Limb (tissue), 2 donors: ENCODE measurements at regions not wholly inside any gene's neighbourhood (a gene's known extent, or its start where the extent isn't known, plus 50 kb on each side); places are given as distances from the start of the nearest gene placed in this dataset.
"Not testable (repeated sequence)": the region's sequence is repeated elsewhere in the genome, so short reads cannot be mapped to it uniquely, and the experiment has no call there.

Experiments
- DNase-seq, 2 donors: peaks; one replicate each; pipeline ENCODE4 v3.0.0-alpha.2; 2016; ENCODE audit errors: extremely low spot score in 2 of 2

DNA sequence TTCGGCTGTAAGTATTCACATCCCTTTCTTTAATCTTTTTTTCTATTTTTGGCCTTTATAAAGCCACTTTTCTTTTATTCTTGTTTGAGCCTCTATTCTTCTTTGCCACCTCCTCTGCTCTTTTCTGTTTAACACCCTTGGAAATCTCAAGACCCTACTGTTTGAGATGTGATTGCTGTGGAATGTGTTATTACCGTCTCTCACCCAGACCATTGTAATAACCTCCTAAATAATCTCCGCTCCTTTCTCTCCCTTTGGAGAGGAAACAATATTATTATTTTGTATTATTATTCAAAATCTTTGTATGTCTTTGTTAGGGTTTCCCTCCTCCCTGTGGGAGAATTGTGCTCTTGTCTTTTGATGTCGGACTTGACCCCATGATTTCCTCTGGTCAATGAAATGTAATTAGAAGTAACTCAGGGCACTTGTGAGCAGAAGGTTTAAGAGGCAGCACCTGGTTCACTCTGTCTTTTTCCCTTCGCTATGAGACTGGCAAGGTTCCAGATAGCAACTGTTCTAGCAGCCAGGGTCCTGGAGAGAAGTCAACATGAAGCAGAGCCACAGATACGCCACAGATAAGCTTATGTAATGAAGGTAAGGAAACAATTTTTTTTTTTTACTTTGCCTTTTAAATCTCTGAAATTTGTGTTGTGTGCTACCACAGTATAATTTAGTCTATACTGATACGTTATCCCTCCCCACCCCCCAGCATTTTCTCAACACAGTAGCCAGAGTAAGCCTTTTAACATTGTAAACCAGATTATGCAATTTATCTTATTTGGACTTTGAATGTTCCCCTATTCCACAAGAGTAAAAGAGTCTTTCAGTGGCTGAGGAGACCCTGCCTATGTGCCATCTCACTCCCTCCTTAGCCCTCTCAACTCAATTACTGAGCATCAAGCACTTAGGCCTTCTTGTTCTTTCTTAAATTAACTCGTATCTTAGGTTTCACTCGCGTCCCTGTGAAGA lies 601.2 kb upstream of the ZNF804A start:
- DNase-seq = peak in 1 of 2 donors; percentile 63

DNA sequence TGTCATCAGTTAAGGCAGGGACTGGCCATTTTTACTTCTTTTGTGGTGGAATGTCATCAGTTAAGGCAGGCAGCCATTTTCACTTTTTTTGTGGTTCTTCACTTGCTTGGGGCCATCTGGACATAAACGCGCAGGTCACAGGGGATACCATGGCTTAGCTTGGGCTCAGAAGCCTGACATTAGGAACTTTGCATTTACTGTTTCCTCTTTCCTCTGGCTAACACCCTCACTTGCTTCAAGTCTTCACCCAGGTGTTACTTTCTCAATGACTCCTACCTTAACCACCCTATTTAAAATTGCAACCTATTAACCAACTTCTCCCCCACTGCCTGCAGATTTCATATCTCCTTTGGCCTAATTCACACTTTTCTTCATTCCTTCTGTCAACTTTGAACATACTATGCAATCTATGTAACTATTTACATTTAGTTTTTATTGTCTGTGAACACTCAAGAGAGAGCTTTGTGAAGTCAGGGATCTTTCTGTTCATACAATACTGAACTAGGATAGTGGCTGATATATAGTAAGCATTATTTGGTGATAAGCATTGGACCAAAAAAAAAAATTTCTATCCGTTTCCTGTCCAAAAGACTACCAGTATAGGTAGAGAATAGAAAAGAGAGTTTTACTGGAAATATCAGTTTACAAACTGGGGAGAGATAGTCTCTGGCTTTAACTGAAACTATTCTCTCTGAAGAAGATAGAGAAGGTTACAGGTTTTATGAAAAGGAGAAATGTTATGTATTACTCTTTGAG lies 600.1 kb upstream of the ZNF804A start:
- DNase-seq = no peak

DNA sequence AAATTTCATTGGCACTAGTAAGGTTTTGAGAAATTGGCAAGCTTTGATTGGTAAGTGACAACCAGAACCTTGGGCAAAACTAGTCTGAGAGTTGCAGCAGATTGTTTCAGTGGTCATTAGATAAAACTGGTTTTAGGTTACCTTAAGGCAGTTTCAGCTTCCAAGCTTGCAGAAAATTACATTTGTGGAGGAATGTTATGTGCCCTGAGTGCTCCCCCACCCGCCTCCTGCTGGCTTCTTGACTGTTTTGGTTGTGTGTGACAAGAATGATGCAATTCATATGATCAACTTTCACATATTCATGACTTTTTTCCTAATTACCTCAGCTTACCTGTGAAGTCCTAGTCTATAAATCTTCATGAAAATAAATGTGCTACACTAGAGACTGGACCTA lies 599.5 kb upstream of the ZNF804A start:
- no peak for DNase-seq

DNA sequence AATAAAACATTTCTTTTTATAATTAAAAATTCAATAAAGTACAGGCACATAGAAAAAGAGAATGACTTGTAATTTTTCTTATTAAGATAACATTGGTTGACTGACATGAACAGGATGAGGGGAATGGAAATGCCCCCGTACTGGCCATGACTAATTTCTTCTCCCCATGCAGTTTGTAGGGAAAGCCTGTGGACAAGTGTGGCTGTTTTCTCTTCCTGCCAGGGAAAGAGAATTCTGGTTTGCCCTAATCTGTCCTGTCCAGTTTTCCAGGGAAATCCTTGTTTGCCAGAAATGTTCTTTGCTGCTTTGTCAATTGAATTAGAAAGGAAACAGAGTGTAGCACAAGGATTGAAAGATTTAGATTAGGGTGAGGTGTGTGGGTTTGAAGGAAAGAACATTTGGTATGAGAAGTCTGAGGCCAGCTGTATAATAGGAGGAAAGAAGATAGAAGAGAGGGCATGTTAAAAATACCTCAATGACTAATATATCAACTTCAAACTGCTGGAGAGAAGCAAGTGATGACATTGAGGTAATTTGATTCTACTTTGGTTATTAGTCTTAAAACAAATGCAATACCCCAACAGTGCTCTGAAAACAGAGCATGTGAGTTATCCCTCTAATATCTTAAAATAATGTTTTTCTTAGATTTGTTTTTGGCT lies 593.9 kb upstream of the ZNF804A start:
- DNase-seq = peak in 1 of 2 donors; percentile 18

DNA sequence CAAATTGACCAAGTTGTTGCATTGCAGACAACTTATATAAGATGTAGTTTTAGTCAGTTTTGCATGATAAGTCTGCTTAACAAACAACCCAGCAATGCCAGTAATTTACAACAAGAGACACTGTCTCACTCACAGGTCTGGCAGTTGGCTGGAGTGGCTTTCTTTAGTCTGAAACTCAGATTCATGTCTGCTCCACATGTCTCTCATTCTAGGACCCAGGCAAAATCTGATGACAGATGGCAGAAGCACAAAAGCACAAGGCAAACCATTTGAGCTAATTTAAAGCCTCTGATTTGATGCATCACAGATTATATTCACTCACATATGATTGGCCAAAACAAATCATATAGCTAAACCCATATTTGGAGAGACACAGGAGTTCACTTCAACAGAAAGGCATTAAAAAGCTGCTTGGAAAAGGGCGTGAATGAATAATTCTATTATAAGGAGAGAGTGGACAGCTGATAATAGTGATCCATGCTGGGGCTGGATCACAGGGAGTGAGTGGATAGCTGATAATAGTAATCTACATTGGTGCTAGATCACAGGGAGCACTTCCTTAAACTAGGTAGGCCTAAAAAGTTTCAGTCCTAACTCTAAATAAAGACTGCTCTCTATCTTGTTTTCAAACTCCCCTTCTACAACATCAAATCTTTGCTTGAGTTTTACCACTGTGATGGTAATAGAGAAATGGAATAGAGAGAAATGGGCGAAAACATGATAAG lies 593.2 kb upstream of the ZNF804A start:
- no peak for DNase-seq

DNA sequence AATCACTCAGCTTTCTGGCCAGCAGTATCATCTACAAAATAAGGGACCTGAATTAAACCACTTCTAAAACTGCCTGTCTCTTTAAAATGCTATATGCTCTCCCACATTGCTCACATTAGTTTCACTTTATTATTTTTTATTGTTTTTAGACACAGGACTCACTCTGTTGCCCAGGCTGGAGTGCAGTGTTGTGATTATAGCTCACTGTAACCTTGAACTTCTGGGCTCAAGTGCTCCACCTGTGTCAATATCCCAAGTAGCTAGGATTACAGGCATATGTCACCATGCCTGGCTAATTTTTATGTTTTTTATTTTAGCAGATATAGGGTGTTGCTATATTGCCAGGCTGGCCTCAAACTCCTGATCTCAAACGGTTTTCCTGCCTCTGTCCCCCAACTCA lies 591.3 kb upstream of the ZNF804A start:
- DNase-seq = no peak

DNA sequence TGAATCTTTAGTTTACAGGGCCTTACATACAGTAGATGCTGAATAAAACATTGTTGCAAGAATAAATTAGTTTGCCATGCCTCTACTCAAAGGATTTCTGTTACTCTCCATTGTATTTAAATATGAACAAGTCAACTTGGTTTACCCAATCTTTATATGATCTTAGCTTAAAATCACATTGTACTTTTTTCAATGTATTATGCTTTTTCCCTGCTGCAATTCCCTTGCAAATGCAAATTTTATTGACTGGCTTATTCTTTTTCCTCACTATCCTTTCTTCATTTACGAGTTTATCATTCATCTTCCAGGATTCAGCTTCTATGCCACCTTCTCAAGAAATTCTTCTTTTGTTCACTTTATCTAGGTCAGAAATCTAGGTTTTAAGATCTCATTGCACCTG lies 571.4 kb upstream of the ZNF804A start:
- no peak for DNase-seq

DNA sequence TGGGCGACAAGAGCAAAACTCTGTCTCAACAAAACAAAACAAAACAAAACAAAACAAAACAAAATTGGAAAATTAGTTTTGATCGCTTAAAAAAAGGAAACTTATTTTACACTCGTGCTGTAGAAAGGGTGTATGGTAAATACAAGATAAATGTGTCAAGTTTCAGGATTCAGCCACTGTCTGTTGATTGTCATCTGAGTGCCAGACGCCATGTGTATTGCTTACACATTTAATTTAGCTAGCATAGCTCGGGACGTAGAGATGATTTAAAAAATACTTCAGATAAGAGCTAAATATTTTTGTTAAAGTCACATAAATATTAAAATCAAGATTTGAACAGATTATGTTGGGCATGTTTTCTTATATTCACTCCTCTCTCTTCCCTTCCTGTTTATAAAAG lies 568.1 kb upstream of the ZNF804A start:
- DNase-seq = no peak

DNA sequence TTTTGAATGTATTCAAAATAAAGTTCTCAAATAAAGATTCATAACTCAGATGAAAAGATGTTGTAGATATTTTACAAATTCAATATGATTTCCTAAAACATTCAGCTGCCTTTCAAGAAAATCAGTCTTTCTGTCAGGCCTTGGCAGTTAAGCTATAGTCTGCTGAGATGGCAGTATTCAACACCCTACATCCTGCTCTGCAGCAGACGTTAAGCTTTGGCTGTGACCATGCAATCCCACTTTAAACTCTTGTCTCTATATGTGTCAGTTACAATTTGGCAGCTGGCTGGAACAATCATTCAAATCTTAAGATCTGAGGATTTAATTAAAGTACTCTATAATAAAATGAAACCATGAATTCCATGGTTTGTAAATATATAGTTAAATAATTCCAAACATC lies 567.3 kb upstream of the ZNF804A start:
- DNase-seq = peak in 1 of 2 donors; percentile 12

DNA sequence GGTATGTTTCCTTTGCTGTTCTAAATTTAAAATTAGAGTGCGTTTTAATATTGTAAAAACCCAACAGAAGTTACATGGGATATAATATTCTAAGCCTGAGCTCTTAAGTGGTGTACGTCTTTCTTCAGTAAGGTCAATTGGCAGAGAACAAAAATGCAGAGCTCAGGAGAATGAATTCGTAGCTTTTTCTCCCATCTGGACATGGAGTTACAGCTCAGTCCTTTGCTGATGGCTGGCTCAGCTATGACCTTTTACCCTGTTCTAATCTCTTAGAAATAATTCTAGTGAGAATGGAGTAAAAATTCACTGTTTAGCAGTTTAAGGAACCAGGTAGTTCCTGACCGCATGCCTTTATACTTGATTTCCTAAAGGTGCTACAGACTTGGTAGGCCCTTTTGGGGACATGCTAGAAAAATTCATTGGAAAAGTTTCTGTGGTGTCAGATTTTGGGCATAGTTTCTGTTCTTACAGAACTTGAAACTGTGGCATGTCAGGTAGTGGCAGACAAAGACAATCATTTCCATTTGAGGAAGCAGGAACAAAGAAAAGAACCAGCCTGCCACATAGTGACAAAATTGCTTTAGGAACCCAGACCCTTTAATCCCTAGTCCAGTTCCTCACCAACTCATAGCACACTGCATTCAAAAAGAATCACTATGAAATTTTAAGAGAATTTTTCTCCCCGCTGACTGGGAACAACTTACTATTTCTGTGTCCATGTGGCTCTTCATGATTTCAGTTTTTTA lies 566.8 kb upstream of the ZNF804A start:
- no peak for DNase-seq

DNA sequence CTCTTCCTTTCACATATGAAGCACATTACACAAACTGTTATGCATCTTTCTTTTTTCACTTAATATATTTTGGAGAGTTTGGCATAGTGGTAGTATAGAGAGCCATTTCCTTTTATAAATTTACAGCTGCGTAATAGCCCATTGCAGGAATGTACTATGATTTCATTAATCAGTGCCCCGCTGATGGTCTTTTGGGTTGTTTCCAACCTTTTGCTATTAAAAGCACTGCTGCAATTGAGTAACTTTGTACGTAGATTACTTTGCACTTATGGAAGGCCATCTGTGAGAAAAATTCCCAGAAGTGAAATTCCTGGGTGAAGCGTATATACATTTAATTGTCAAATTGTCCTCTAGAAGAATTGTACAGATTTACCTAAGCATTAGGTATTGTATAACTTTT lies 565.3 kb upstream of the ZNF804A start:
- DNase-seq = no peak

DNA sequence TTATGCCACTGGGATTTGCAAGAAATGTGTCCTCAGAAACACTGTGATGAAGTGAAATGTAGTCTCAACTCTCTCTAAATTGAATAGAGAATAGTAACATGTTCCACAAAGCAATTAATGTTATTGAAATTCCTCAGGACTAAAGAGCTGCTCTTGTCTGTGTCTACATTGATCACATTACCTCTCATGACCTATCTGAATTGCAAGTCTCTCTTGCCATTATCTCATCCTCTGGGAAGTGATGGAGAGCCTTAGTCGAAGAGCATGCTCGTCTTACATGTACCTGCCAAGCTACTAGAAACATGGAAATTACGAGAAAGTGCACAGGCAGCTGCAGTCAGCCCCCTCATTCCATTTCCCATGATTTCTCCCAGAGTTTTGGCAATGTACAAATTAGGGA lies 561.1 kb upstream of the ZNF804A start:
- DNase-seq = no peak

DNA sequence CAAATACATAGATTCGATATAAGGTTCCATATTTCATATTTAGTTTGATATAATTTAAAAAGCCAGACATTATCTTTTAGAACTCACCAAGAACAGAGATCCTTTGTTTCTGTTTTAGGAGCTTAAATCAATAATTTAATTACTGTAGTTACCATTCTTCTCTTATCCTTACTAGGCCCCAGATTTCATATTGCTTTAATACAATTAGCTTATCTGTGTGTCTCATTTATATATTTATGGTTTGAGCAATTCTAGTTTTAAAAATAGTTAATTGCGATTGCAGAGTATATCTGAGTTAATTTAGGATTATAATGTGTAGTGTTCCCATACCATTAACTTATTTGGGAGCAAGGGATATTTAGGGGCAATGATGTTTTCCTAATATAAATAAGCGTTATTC lies 558.8 kb upstream of the ZNF804A start:
- DNase-seq = no peak

DNA sequence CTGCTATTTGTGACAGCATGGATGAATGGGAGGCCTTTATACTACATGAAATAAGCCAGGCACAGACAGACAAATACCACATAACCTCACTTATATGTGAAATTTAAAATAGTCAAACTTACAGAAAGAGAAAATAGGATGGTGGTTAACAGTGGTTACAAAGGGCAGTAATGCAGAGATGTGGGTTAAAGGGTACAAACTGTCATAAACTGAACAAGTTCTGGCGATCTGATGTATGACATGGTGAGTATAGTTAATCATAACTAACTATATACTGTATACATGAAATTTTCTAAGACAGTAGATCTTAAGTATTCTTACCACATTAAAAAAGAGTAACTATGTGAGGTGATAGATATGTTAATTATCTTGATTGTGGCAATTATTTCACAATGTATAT lies 558.1 kb upstream of the ZNF804A start:
- DNase-seq = no peak

DNA sequence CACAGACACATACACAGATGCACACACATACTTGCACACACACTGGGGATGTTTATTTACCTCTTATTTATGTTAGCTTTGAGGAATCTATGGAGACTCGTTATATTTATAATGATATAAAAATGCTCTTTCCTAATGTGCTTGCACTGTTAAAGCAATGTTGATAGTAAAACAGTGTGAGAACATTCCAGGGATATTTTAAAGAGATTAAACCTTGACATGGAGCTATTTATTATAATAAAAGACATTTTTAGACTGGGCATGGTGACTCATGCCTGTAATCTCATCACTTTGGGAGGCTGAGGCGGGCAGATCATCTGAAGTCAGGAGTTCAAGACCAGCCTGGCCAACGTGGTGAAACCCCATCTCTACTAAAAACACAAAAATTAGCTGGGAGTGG lies 557.3 kb upstream of the ZNF804A start:
- no peak for DNase-seq

DNA sequence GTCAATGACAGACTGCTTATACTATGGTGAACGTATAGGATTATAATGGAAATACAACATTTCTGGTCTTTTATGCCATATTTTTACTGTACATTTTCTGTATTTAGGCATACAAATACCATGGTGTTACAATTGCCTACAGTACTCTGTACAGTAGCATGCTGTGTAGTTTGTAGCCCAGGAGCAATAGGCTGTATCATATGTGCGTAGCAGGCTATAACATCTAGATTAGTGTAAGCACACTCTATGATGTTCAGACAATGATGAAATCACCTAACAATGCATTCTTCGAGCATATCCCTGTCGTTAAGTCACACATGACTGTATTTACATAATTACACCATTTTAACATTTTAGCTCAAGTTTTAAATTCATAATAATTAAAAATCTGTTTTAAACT lies 556.6 kb upstream of the ZNF804A start:
- no peak for DNase-seq

DNA sequence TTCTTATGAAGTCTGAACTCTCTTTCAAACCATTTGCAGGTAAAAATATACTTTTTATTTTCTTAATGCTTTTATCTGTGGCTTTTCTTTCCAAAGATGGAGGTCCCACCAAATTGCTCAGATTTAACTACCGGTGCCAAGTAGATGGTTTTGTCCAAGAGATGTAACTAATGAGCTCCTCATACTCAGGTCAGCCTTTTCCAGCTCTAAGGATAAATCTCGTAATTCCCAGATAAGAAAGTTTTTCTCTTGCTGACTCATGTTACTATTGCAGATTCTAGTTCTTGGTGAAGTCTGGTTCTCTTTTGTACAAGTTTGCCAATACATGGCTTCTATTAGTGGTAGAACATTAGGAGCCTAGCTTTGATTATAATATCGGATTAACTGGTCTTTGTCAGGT lies 550.8 kb upstream of the ZNF804A start:
- no peak for DNase-seq

DNA sequence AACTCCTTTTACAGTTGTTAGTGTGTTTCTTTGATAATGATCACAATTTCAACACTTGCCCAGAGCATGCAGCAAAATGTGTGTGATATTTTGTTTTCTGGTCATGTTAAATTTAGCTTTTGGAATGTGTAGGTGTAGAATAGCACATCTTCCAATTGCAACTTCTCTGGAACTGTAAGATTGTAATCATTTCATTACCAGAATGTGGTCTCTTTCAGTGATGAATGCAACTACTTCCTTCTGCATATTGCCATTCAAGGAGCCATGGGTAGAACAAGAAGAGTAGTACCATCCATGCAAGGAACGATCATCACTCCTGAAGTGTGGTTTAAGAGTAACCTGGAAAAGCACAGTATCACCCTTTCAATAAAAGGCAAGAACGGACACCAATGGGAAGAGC lies 548.8 kb upstream of the ZNF804A start:
- no peak for DNase-seq

DNA sequence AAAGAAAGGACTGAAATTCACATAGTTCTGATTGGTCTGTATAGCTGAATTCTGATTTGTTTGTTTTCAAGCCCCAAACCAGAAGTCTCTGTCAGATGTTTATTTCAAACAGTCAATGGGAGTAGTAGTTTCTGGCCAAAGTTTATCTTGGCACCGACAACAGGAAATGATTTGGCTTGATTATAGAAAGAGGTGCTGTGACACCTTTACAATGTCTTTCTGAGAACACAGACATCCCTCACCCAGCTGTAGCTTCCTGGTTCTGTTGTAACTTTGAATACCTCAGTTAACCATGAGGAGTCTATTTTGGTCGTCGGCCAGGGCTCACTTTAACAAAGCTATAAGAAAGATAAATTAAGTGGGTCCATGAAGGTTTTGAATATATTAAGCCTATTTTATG lies 545.0 kb upstream of the ZNF804A start:
- no peak for DNase-seq

DNA sequence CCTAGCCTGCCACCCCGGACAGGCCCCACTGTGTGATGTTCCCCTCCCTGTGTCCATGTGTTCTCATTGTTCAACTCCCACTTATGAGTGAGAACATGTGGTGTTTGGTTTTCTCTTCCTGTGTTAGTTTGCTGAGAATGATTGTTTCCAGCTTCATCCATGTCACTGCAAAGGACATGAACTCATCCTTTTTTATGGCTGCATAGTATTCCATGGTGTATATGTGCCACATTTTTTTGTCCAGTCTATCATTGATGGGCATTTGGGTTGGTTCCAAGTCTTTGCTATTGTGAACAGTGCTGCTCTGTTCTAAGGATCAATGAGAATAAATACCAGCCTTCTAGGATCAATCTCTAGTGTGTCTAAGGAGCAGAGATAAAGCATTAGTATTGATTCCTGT lies 543.9 kb upstream of the ZNF804A start:
- not testable (repeated sequence) for DNase-seq

DNA sequence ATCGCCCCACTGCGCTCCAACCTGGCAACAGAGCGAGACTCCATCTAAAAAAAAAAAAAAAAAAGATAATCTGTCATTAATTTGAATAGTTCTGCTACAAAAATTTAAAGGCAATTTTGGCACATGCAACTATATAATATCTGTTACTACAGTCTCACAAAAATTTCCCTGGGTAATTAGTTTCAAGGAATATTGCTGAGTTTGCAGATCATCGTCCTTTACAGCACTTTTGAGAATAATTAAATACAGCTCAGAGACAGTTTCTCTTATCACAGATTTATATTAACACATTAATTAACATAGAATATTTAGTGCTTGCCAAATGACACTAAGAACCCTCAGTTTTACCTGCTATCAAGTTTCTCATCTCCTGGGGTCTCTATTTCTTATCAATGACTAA lies 540.4 kb upstream of the ZNF804A start:
- no peak for DNase-seq
